ENCODE measurements at regions not wholly inside any gene's neighbourhood (a gene's known extent, or its start where the extent isn't known, plus 50 kb on each side); places are given as distances from the start of the nearest gene placed in this dataset.

- DNase-seq (ENCODE audit: low read depth): no peak
Observed at GRCh38 chr22:27655582-27656185, 145.9 kb downstream of the MN1 start.

GRCh38 chr22:27656970-27657369 lies 144.6 kb downstream of the MN1 start:
- no peak for DNase-seq (ENCODE audit: low read depth)

GRCh38 chr22:27660306-27660705 lies 141.2 kb downstream of the MN1 start:
- DNase-seq (ENCODE audit: low read depth): no peak

GRCh38 chr22:27662359-27663301 lies 138.9 kb downstream of the MN1 start:
- DNase-seq (ENCODE audit: low read depth): no peak

GRCh38 chr22:27663812-27664211 lies 137.7 kb downstream of the MN1 start:
- peak; percentile 19 for DNase-seq (ENCODE audit: low read depth)

- DNase-seq (ENCODE audit: low read depth): no peak
Observed at GRCh38 chr22:27666272-27666997, 135.1 kb downstream of the MN1 start.

GRCh38 chr22:27667121-27667843 lies 134.3 kb downstream of the MN1 start:
- DNase-seq (ENCODE audit: low read depth): peak; percentile 88

- peak; percentile 93 for DNase-seq (ENCODE audit: low read depth)
Observed at GRCh38 chr22:27668828-27669797, 132.4 kb downstream of the MN1 start.

- DNase-seq (ENCODE audit: low read depth): peak; percentile 27
Observed at GRCh38 chr22:27669798-27670599, 131.6 kb downstream of the MN1 start.

GRCh38 chr22:27670701-27671412 lies 130.7 kb downstream of the MN1 start:
- DNase-seq (ENCODE audit: low read depth): peak; percentile 49

GRCh38 chr22:27671413-27671935 lies 130.1 kb downstream of the MN1 start:
- peak; percentile 27 for DNase-seq (ENCODE audit: low read depth)

- DNase-seq (ENCODE audit: low read depth): no peak
Observed at GRCh38 chr22:27672721-27673418, 128.7 kb downstream of the MN1 start.

GRCh38 chr22:27673839-27674238 lies 127.7 kb downstream of the MN1 start:
- no peak for DNase-seq (ENCODE audit: low read depth)

GRCh38 chr22:27674261-27674923 lies 127.2 kb downstream of the MN1 start:
- DNase-seq (ENCODE audit: low read depth): no peak

GRCh38 chr22:27676545-27677213 lies 124.9 kb downstream of the MN1 start:
- no peak for DNase-seq (ENCODE audit: low read depth)

GRCh38 chr22:27677905-27678458 lies 123.6 kb downstream of the MN1 start:
- DNase-seq (ENCODE audit: low read depth): no peak

- no peak for DNase-seq (ENCODE audit: low read depth)
Observed at GRCh38 chr22:27679176-27679575, 122.4 kb downstream of the MN1 start.

All from Daoy (cell line).